NCI-H82 treated with DMSO at 0.1 percent for 48 hours (cell line): ENCODE measurements at regions not wholly inside any gene's neighbourhood (a gene's known extent, or its start where the extent isn't known, plus 50 kb on each side); places are given as distances from the start of the nearest gene placed in this dataset.
"Not testable (repeated sequence)": the region's sequence is repeated elsewhere in the genome, so short reads cannot be mapped to it uniquely, and the experiment has no call there.

ENCODE experiments used
- DNase-seq: peaks from one replicate; lab custom pipeline; 2025; ENCODE audit not compliant: unreplicated experiment; lab: John Stamatoyannopoulos, UW

GRCh38 chr2:226295681-226296080 lies 503.9 kb downstream of the IRS1 start:
- DNase-seq: peak; percentile 54

DNA sequence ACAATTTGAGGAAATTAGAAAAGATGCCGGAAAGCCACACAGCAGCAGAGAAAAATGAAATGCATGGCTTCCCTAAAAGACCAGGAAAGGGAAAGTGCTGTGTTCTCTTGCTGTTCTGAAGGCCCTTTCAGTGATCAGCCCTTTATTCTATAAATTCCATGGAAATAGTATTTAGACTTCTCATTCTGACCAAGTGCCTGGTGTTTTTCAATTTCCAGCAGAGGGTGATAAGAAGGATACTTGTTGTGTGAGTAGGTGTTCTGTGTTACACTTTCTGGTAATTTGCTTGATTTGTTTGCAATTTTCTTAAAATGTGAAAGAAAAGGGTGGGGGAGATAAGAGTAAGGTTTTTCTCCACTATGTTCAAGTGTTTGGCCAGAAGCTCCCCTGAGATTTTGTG lies 504.5 kb downstream of the IRS1 start:
- no peak for DNase-seq

DNA sequence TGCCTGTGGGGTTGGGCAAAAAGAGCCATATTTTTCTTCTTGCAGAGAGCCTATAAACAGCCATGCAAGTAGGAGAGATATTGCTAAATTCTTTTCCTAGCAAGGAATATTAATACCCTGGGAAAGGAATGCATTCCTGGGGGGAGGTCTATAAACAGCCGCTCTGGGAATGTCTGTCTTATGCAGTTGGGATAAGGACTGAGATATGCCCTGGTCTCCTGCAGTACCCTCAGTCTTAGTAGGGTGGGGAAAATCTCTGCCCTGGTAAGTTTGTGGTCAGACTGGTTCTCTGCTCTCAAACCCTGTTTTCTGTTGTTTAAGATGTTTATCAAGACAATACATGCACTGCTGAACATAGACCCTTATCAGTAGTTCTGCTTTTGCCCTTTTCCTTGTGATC lies 508.3 kb downstream of the IRS1 start:
- DNase-seq: not testable (repeated sequence)

GRCh38 chr2:226286916-226287315 lies 512.7 kb downstream of the IRS1 start:
- no peak for DNase-seq

DNA sequence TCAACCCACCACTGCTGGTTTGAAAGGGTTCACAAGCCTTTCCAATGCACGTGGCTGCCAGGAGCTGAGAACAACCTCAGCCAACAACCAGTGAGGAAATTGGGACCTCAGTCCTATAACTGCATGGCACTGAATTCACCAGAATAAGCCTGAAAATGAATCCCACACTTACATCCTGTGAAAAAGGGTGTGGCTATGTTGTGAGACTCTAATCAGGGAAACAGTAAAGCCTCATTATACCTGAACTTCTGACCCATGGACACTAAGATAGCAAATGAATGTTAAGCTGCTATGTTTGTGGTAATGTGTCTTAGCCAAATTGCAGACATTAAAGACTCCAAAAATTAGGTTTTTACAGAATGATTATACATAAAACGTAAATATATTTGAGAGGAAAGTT lies 515.8 kb downstream of the IRS1 start:
- no peak for DNase-seq

DNA sequence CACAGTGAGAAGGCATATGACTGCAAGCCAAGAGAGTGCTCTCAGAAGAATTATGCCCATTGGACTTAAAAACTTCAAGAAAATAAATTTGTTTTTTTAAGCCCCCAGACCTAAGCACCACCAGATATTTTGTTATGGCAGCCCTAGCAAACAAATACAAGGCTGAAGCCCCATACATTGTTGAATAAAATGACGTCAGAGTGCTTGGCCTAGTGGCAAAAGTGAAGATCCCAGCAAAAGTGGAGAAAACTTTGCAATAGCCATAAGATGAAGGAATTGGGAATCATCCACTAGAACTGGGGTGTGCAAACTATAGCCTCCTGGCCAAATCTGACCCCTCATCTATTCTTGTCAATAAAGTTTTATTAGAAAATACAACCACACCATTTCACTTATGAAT lies 517.5 kb downstream of the IRS1 start:
- no peak for DNase-seq

DNA sequence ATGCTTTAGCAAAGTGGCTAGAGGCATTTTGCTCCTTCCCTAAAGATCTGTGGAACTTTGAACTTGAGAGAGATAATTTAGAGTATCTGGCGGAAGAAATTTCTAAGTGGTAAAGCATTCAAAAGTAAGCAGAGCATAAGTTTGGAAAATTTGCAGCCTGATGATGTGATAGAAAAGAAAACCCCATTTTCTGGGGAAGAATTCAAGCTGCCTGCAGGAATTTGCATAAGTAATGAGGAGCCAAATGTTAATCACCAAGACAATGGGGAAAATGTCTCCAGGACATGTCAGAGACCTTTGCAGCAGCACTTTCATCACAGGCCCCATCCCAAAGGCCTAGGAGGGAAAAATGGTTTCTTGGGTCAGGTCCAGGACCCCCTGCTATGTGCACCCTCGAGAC lies 519.5 kb downstream of the IRS1 start:
- not testable (repeated sequence) for DNase-seq

DNA sequence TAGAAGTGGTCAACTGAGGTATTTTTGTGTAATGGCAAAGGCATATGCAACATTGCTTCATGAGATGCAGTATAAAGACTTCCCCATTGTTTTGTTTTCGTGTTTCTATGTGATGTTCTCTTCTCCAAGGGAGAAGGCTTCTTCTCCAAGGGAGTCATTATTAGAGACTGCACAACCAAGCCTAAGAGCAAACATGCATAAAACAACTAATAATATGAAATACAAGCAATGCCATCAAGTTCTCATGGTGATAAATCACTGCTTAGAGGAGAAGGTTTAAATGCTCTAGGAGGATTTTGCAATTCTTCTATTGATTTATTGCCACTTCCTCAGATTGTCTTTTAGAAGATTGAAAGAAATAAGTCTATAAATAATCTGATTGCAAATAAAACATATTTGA lies 524.4 kb downstream of the IRS1 start:
- no peak for DNase-seq

GRCh38 chr2:226274143-226274542 lies 525.5 kb downstream of the IRS1 start:
- DNase-seq: no peak

- no peak for DNase-seq
Observed at GRCh38 chr2:226273440-226273839, 526.2 kb downstream of the IRS1 start.

GRCh38 chr2:226272435-226272834 lies 527.2 kb downstream of the IRS1 start:
- no peak for DNase-seq

DNA sequence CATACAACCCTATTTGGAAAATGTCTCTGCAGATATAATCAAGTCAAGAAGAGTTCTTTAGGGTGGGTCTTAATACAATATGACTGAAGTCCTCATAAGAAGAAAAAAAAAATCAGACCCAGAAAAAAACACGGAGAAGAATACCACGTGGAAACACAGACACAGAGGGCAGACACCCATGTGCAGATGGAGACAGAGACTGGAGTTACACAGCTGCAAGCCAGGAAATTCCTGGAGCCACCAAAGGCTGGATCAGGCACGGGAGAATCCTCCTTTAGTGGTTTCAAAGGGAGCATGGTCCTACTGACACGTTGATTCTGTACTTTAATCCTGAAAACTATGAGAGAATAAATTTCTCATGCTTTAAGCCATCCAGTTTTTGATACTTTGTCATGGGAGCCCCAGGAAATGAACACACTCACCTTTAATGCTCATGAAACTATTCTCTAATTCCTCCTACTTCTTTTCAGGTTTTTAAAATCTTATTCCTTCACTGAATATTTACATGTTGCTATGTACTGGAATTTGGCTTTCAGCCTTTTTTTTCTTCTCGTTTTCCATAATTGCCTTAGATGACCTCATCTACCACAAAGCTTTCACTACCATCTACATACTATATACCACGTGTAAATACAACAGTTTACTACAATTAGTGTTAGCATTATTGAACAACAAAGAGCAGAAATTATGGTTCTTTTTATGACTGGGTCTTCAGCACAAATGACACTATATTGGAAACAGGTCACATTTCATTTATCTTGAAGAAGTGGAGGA lies 529.1 kb downstream of the IRS1 start:
- DNase-seq: no peak

GRCh38 chr2:226267516-226268289 lies 531.9 kb downstream of the IRS1 start:
- DNase-seq: no peak

GRCh38 chr2:226256709-226257376 lies 542.8 kb downstream of the IRS1 start:
- no peak for DNase-seq

GRCh38 chr2:226256237-226256636 lies 543.4 kb downstream of the IRS1 start:
- no peak for DNase-seq

- no peak for DNase-seq
Observed at GRCh38 chr2:226251661-226252060, 548.0 kb downstream of the IRS1 start.

DNA sequence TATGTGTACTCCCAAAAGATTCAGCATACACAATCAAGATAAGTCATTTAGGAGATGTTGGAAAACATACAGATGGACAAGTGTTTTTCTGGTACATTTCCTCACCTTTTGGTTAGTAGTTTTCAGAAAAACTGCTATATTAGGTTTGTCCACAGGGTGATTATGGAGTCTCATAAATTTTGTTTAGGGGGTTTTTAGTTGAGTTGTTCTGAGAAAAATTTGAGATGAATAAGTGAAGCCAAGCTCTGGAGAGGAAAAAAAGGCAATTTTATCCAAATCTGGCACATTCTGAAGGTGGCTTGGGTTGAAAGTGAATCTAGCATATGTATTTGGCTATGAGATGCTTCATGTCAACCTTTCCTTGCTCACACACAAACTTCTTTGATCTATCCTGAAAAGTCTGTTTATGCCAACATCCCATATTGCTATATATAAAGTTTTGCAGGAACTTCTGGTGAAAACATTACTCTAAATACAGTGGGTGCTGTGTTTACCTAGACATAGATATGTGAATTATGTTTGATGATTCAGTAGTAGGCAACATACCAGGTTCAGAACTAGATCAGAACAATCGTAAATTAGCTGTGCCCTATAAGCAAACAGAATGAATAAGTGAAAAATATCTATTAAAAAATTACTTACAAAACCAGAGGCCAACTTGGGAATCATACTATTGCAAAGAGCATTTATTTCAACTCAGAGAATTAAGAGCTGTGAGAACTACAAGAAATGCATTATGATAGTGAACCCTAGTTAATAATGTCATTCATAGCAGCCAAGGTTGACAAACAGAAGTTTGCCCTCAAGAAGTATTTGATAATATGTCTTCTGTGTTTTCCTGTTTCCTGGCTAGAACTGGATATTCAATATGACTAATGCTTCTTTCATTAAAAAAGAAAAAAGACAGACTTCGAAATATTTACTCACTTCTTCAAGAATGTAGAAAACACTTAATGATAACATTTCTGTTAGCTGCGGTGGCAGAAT lies 552.0 kb downstream of the IRS1 start:
- DNase-seq: no peak

GRCh38 chr2:226234187-226234586 lies 565.4 kb downstream of the IRS1 start:
- no peak for DNase-seq

DNA sequence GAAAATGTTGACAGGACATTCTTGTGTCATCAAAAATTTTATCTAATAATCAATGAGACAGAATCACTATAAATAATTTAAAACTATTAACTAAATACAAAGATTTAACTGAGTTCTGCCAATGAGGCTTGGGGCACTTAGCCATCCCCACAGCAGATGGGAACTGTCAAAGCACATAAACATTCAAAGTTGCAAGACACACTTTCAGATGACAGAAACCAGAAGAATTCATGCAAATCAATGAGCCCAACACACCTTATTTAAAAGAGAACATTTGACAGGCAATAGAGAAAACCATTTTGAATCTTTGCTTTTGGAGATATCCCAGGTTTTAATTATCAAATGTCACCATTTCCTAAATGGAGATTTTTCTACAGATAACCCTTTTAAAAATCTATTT lies 566.2 kb downstream of the IRS1 start:
- DNase-seq: no peak

- no peak for DNase-seq
Observed at GRCh38 chr2:226228080-226228479, 571.5 kb downstream of the IRS1 start.

GRCh38 chr2:226227341-226227740 lies 572.3 kb downstream of the IRS1 start:
- no peak for DNase-seq
